NT2/D1 (cell line): ENCODE measurements at regions not wholly inside any gene's neighbourhood (a gene's known extent, or its start where the extent isn't known, plus 50 kb on each side); places are given as distances from the start of the nearest gene placed in this dataset.
A peak's percentile ranks its signal among the peaks of the same experiment; 100 is the strongest.
"Not testable (repeated sequence)": the region's sequence is repeated elsewhere in the genome, so short reads cannot be mapped to it uniquely, and the experiment has no call there.

ENCODE experiments used
- DNase-seq: peaks from one replicate; pipeline ENCODE4 v3.0.0-alpha.2; 2011; ENCODE audit warnings: low read depth, low spot score
- H3K27me3 ChIP-seq: 2 replicates; pipeline ENCODE4 v1.6.0; 2011; ENCODE audit warnings: mild to moderate bottlenecking; ENCODE audit not compliant: insufficient read length, insufficient read depth
- H3K36me3 ChIP-seq: 2 replicates; pipeline ENCODE4 v1.6.1; 2011; ENCODE audit warnings: mild to moderate bottlenecking, low read length, mixed read lengths; ENCODE audit not compliant: insufficient read depth, insufficient read length
- H3K4me1 ChIP-seq: 2 replicates; pipeline ENCODE4 v1.5.1; 2011; ENCODE audit not compliant: insufficient read depth, insufficient read length
- H3K4me3 ChIP-seq: 2 replicates; pipeline ENCODE4 v1.5.1; 2011; ENCODE audit warnings: low read depth; ENCODE audit not compliant: insufficient read length
- H3K9ac ChIP-seq: 2 replicates; pipeline ENCODE4 v1.6.0; 2011; ENCODE audit warnings: low read depth; ENCODE audit not compliant: insufficient read length
- H3K9me3 ChIP-seq: 2 replicates; pipeline ENCODE4 v1.5.1; 2011; ENCODE audit warnings: mild to moderate bottlenecking, low read length; ENCODE audit not compliant: insufficient read depth
- SUZ12 ChIP-seq: IDR thresholded peaks from 2 replicates; pipeline ENCODE4 v1.6.1; 2011; ENCODE audit not compliant: insufficient read length, insufficient read depth; ENCODE audit errors: extremely low read depth
- YY1 ChIP-seq: IDR thresholded peaks from 2 replicates; pipeline ENCODE4 v1.6.1; 2011; ENCODE audit not compliant: insufficient read length, insufficient read depth
- ZNF274 ChIP-seq: IDR thresholded peaks from 2 replicates; pipeline ENCODE4 v1.6.1; 2011; ENCODE audit warnings: mild to moderate bottlenecking, low read depth, low read length

DNA sequence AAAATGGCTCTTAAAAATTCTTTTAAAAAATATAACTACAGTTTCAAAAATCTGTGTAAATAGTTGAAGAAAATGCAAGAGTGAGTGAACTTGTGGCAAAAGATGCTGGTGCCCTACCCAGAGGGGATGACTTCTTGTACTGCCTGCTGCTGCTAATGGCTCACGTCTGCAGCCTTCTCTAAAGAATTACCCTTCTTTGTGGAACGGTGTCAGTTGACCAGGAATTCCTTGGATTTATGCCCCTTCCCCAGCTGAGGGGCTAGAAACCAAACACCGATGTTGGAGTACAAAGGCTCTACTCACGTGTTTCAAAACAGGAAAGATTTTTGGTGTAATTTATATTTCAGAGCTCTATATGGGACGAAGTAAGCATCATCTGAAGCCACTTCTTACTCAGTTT lies 1582.8 kb downstream of the OLFM4 start:
- Histone ChIP-seq H3K4me1 (no peaks in the 10 kb centered on the region), H3K27me3 (no peaks in the 10 kb centered on the region), H3K4me3 (no peak overlapping the region), H3K9ac (no peak overlapping the region), H3K36me3 (no peaks in the 10 kb centered on the region), H3K9me3 (no peaks in the 10 kb centered on the region)
- TF ChIP-seq YY1 (no peak), SUZ12 (no peak), ZNF274 (no peak)
- DNase-seq, result no peak

DNA sequence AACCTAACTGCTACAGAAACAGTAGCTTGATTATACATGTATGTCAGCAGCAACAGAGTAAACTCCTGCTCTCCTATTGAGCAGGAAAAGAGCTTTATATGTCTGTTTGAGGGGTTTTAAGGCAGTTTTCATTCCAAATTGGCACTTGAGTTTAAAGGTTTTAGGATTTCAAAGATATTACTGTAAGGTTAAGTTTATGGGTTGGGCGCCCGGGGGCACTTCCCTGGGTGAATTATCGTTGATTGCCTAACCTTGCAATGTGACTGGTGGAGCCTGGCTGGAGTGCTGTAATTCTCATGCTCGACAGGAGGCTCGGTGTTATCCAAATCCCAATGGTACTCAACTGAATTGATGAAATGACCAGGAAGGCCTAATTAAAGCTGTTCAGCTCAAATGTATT lies 1586.1 kb downstream of the OLFM4 start:
- Histone ChIP-seq H3K36me3 (no peaks in the 10 kb centered on the region), H3K27me3 (no peaks in the 10 kb centered on the region), H3K9ac (no peak overlapping the region), H3K4me1 (no peaks in the 10 kb centered on the region), H3K9me3 (no peaks in the 10 kb centered on the region), H3K4me3 (no peak overlapping the region)
- DNase-seq, result no peak
- TF ChIP-seq SUZ12 (no peak), YY1 (no peak), ZNF274 (no peak)

DNA sequence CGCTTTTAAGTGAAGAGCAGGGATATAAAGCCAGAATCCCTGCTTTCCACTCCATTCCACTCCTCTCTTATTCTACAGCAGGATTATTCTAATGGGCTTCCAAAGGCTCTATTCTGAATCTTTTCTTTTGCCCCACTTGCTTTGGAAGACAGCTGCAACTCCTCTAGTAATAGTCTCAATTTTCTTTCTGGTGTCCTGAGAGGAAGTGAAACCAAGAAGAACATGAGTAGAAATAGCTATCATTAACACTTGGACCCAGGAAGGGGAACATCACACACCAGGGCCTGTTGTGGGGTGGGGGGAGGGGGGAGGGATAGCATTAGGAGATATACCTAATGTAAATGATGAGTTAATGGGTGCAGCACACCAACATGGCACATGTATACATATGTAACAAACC lies 1597.9 kb downstream of the OLFM4 start:
- H3K36me3 ChIP-seq, H3K4me3 ChIP-seq, H3K9ac ChIP-seq, H3K27me3 ChIP-seq, H3K9me3 ChIP-seq, DNase-seq, H3K4me1 ChIP-seq: not testable (repeated sequence)

DNA sequence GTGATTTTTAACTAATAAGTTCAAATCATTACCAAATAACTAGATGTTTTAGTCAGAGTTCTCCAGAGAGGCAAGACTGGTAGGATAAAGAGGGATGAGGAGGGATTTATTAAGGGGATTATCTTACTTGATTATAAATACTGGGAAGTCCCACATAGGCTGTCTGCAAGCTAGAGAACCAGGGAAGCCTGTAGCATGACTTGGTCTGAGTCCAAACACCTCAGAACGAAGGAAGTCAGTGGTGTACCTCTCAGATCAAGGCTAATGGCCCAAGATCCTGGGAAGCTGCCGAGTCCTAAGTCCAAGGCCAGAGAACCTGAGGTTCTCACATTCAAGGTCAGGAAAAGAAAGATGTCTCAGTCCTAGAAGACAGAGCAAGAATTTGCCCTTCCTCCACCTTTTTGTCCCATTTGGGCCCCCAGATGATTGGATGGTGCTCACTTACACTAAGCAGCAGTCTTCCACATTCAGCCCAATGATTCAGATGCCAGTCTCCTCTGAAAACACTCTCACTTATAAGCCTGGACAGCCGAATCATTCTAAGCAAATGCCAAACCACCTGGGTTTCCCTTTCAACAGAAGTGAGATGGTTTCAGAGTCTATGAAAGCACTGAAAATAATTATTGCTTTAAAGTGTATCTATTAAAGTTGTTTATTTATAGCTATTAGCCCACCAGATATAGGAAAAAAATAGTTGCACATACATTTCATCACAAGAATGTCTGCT lies 1599.2 kb downstream of the OLFM4 start:
- Histone ChIP-seq H3K9ac (no peak overlapping the region), H3K9me3 (no peaks in the 10 kb centered on the region), H3K4me1 (no peaks in the 10 kb centered on the region), H3K36me3 (no peaks in the 10 kb centered on the region), H3K4me3 (no peak overlapping the region), H3K27me3 (no peaks in the 10 kb centered on the region)
- DNase-seq, result no peak
- TF ChIP-seq SUZ12 (no peak), ZNF274 (no peak), YY1 (no peak)

DNA sequence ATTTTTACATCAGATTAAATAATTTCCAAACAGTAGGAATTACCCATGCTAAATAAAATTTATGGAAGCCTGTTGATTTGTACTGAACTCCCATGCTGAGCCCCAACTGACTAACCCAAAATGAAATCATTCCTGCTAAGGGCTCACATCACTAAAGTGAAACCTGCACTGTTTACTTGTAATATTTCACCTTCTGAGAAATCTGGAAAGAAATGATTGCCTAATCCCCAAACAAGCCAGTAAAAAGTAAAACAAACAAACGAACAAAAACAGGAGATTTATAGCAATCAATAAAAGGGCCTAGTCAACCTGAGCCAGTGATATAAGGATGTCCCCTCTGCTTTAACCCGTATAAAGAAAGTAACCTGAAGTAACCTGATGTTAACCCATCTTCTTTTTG lies 1599.8 kb downstream of the OLFM4 start:
- H3K36me3 ChIP-seq, result no peaks in the 10 kb centered on the region
- TF ChIP-seq ZNF274 (no peak), YY1 (no peak), SUZ12 (no peak)
- DNase-seq, result no peak
- H3K4me3 ChIP-seq, result no peak overlapping the region
- no peaks in the 10 kb centered on the region for H3K27me3 ChIP-seq
- H3K9ac ChIP-seq, result no peak overlapping the region
- H3K9me3 ChIP-seq, result no peaks in the 10 kb centered on the region
- H3K4me1 ChIP-seq, result no peaks in the 10 kb centered on the region

DNA sequence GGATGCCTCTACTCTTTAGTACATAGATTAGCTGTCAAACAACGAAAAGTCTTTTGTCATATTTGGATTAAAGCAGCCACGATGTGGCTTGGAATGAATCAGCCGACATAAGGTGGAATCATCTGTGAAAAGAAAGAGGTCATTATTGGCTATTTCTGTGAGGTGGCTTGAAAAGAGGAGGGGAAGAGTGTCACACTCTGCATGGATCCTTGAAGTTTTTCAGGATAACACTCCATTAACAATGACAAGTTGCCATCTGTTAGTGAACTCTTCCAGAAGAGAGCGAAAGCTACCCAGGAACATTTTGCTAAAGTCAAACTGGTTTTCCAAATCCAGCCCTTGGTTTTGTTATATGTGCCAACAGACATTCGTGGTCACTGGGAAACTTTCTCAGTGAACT lies 1604.8 kb downstream of the OLFM4 start:
- DNase-seq, result no peak
- Histone ChIP-seq H3K36me3 (no peaks in the 10 kb centered on the region), H3K9me3 (no peaks in the 10 kb centered on the region), H3K9ac (no peak overlapping the region), H3K4me3 (no peak overlapping the region), H3K27me3 (no peaks in the 10 kb centered on the region), H3K4me1 (no peaks in the 10 kb centered on the region)
- no peak for TF ChIP-seq YY1
- no peak for TF ChIP-seq ZNF274
- no peak for TF ChIP-seq SUZ12

DNA sequence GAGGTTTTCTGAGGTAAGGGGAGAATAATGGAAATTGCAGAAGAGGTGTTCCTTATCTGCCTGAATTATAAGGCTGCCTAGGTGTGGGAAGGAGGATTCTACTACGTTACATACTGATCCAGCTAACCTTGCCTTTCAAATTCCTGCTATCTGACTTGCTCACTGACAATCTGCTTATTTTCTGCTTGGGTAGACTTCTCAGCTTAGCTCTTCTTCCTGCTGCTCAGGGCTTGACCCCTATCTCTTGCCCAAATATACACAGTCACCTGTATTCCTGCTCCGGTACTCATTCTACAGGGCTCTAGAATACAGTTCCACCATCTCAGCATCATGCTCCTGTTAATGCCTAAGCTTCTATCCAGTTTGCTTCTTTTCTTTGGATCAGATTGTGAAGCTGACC lies 1607.6 kb downstream of the OLFM4 start:
- TF ChIP-seq ZNF274 (no peak), YY1 (no peak), SUZ12 (no peak)
- DNase-seq, result no peak
- Histone ChIP-seq H3K27me3 (no peaks in the 10 kb centered on the region), H3K4me3 (no peak overlapping the region), H3K9me3 (no peaks in the 10 kb centered on the region), H3K4me1 (no peaks in the 10 kb centered on the region), H3K9ac (no peak overlapping the region), H3K36me3 (no peaks in the 10 kb centered on the region)

DNA sequence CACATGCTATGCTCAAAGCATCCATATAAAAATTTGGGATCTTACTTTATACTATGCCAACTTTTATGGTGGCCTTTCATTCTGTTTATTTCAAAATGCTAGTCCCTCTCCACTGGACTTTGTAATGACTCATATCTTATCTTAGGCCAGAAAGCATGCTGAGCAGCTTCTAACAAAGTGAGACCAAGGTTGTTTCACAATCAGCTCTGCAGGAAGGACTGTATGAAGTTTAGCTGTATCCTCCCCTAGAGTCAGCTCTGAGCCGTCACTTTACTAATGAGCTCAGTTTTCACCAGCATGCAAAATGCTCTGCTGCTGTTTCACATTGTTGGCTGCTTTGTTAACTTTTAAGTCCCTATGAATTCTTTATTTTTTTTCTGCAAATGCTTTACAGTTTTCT lies 1608.8 kb downstream of the OLFM4 start:
- no peak overlapping the region for H3K9ac ChIP-seq
- H3K4me1 ChIP-seq, result no peaks in the 10 kb centered on the region
- peak; percentile 16 for DNase-seq
- no peaks in the 10 kb centered on the region for H3K27me3 ChIP-seq
- no peaks in the 10 kb centered on the region for H3K9me3 ChIP-seq
- H3K4me3 ChIP-seq, result no peak overlapping the region
- H3K36me3 ChIP-seq, result no peaks in the 10 kb centered on the region
- TF ChIP-seq YY1 (no peak), ZNF274 (no peak), SUZ12 (no peak)
